K562 (cell line): ENCODE measurements at regions not wholly inside any gene's neighbourhood (a gene's known extent, or its start where the extent isn't known, plus 50 kb on each side); places are given as distances from the start of the nearest gene placed in this dataset.

Experiments used
- ATAC-seq: fragments of 200-7000 bp; cut with Tn5 transposase; 3 replicates; pipeline ENCODE4 v1.9.1; 2020; ENCODE audit warnings: moderate library complexity
- BruUV-seq: library from RNA; stranded (reverse); fragments of 400-500 nt; replicated peaks from 2 replicates; lab custom pipeline; 2021; lab: Mats Ljungman, UMichigan
- CTCF ChIA-PET: fragments of 300-600 bp; formaldehyde crosslinking; extraction: SDS; loops from one replicate; lab custom pipeline; 2021; ENCODE audit warnings: low intra/inter-chr PET ratio; lab: Yijun Ruan, JAX
- POLR2A ChIA-PET: fragments of 300-600, 350-650 bp; sonication (Branson Sonifier 250); formaldehyde crosslinking; extraction: SDS; loops from one replicate; lab custom pipeline; 2021; ENCODE audit warnings: antibody characterized with exemption, inconsistent platforms; lab: Yijun Ruan, JAX
- DNase-seq, 4 experiments: peaks; one replicate each; pipeline versions ENCODE4 v3.0.0 to v3.0.0-alpha.2; 2011 to 2018; ENCODE audit warnings: low spot score in 3 of 4, mixed read lengths in 3 of 4; ENCODE audit errors: extremely low read depth in 1 of 4
- FAIRE-seq: peaks from 2 replicates; lab custom pipeline; 2011; peaks lifted over from hg19 to GRCh38; lab: Jason Lieb, UNC
- H2AFZ ChIP-seq: 2 replicates; pipeline ENCODE4 v1.6.0; 2011; ENCODE audit warnings: low read depth, low read length, control low read depth, inconsistent platforms
- H3K27ac ChIP-seq: fragments of 200-600 bp; 3 replicates; pipeline ENCODE4 v1.8.0; 2011; ENCODE audit warnings: low read depth, mild to moderate bottlenecking, control low read depth, inconsistent platforms, low read length, moderate library complexity, mixed read lengths; ENCODE audit errors: extremely low read depth
- H3K27me3 ChIP-seq, 2 experiments: fragments of 300-600 bp in 1 of 2; 2 replicates in 1 of 2; 3 replicates in 1 of 2; pipeline versions ENCODE4 v1.6.0 to v1.8.0; 2011; ENCODE audit warnings: inconsistent platforms in 2 of 2, low read length in 2 of 2, mild to moderate bottlenecking in 1 of 2, mixed read lengths in 1 of 2, moderate library complexity in 1 of 2; ENCODE audit not compliant: control insufficient read depth in 2 of 2, insufficient read depth in 2 of 2
- H3K36me3 ChIP-seq: fragments of 300-600 bp; 3 replicates; pipeline ENCODE4 v1.8.0; 2011; ENCODE audit warnings: mild to moderate bottlenecking, low read length, inconsistent platforms; ENCODE audit not compliant: control insufficient read depth, insufficient read depth
- H3K4me1 ChIP-seq, 2 experiments: fragments of 200-600 bp in 1 of 2; replicated peaks in 1 of 2; 2 replicates in 1 of 2; 3 replicates in 1 of 2; pipeline versions ENCODE4 v1.5.1 to v1.8.0; 2011; ENCODE audit warnings: inconsistent platforms in 2 of 2, low read length in 2 of 2, mild to moderate bottlenecking in 1 of 2, mixed read lengths in 1 of 2, moderate library complexity in 1 of 2; ENCODE audit not compliant: control insufficient read depth in 2 of 2, insufficient read depth in 2 of 2
- H3K4me2 ChIP-seq: 2 replicates; pipeline ENCODE4 v1.6.1; 2011; ENCODE audit warnings: low read length, control low read depth, inconsistent platforms, mixed read lengths; ENCODE audit not compliant: insufficient read depth
- H3K4me3 ChIP-seq: fragments of 200-600 bp; sonication (generic), shearing (Covaris generic); 2 replicates; pipeline ENCODE4 v1.5.1; 2016; ENCODE audit warnings: control low read depth, inconsistent platforms
- H3K79me2 ChIP-seq: fragments of 200-600 bp; 3 replicates; pipeline ENCODE4 v1.8.0; 2011; ENCODE audit warnings: low read length, inconsistent platforms; ENCODE audit not compliant: control insufficient read depth, insufficient read depth
- H3K9ac ChIP-seq, 2 experiments: 2 replicates each; pipeline versions ENCODE4 v1.6.0 to v1.6.1; 2011; ENCODE audit warnings: low read depth in 2 of 2, low read length in 2 of 2, control low read depth in 1 of 2, inconsistent platforms in 1 of 2, mild to moderate bottlenecking in 1 of 2, mixed read lengths in 1 of 2; ENCODE audit not compliant: insufficient read depth in 1 of 2
- H3K9me1 ChIP-seq: one replicate; pipeline ENCODE4 v1.6.0; 2011; ENCODE audit warnings: inconsistent platforms, mild to moderate bottlenecking, low read length, moderate library complexity; ENCODE audit not compliant: control insufficient read depth, insufficient read depth
- H3K9me3 ChIP-seq: replicated peaks from 2 replicates; pipeline ENCODE4 v1.5.1; 2011; ENCODE audit warnings: low read depth, low read length, inconsistent platforms; ENCODE audit not compliant: control insufficient read depth, insufficient read depth
- H4K20me1 ChIP-seq: replicated peaks from 2 replicates; pipeline ENCODE4 v1.6.1; 2011; ENCODE audit warnings: low read length, inconsistent platforms, mixed read lengths; ENCODE audit not compliant: control insufficient read depth, insufficient read depth
- ARID2 ChIP-seq: fragments of 450-650 bp; IDR thresholded peaks from 2 replicates; pipeline ENCODE4 v1.6.1; 2017; ENCODE audit warnings: antibody characterized with exemption, mild to moderate bottlenecking
- CAMTA2 ChIP-seq: fragments of 250-450 bp; sonication (Bioruptor Pico); conservative IDR thresholded peaks from 2 replicates; pipeline ENCODE4 v1.5.1; 2022
- CHCHD3 ChIP-seq: fragments of 250-450 bp; sonication (Bioruptor Pico); IDR thresholded peaks from 2 replicates; pipeline ENCODE4 v2.1.2; 2022; ENCODE audit warnings: mild to moderate bottlenecking
- CSDE1 ChIP-seq, 2 experiments: fragments of 450-650 bp; IDR thresholded peaks; 2 replicates each; pipeline ENCODE4 v1.6.1; 2016; ENCODE audit warnings: mild to moderate bottlenecking in 1 of 2
- DACH1 ChIP-seq: fragments of 450-650 bp; IDR thresholded peaks from 2 replicates; pipeline ENCODE4 v1.6.1; 2018; ENCODE audit not compliant: partially characterized antibody
- EGR1 ChIP-seq: fragments of 450-650 bp; conservative IDR thresholded peaks from 2 replicates; pipeline ENCODE4 v1.6.1; 2017; ENCODE audit warnings: mild to moderate bottlenecking
- FOS ChIP-seq: IDR thresholded peaks from 3 replicates; pipeline ENCODE4 v1.6.1; 2011; ENCODE audit not compliant: insufficient read length; ENCODE audit errors: extremely low read depth
- HNRNPUL1 ChIP-seq: fragments of 200-400 bp; formaldehyde crosslinking; IDR thresholded peaks from 2 replicates; pipeline ENCODE4 v1.6.1; 2017; ENCODE audit warnings: low read length
- KAT7 ChIP-seq: sonication (generic); formaldehyde crosslinking; IDR thresholded peaks from 2 replicates; pipeline ENCODE4 v1.8.0; 2022; ENCODE audit warnings: missing genetic modification reagents, mild to moderate bottlenecking, borderline replicate concordance
- PHF8 ChIP-seq: fragments of 200-600 bp; sonication (generic); IDR thresholded peaks from 2 replicates; pipeline ENCODE4 v1.6.1; 2012; ENCODE audit warnings: mixed run types, mild to moderate bottlenecking, inconsistent platforms, low read length, moderate library complexity, borderline replicate concordance
- POLR2AphosphoS5 ChIP-seq: IDR thresholded peaks from 2 replicates; pipeline ENCODE4 v1.6.1; 2011; ENCODE audit warnings: mild to moderate bottlenecking, low read depth, low read length, moderate library complexity; ENCODE audit not compliant: control insufficient read depth, insufficient read depth
- SMARCB1 ChIP-seq: IDR thresholded peaks from 2 replicates; pipeline ENCODE4 v1.6.1; 2011; ENCODE audit warnings: improper control_type of control experiment, low read depth; ENCODE audit not compliant: insufficient read length
- SRF ChIP-seq, 2 experiments: fragments of 250-450, 450-650 bp in 1 of 2; sonication (Bioruptor Pico) in 1 of 2; sonication (generic) in 1 of 2; formaldehyde crosslinking; IDR thresholded peaks; 2 replicates each; pipeline versions ENCODE4 v1.5.0 to v1.5.1; 2020 to 2022; ENCODE audit warnings: mild to moderate bottlenecking in 1 of 2, missing genetic modification reagents in 1 of 2
- TAF15 ChIP-seq: fragments of 200-400 bp; formaldehyde crosslinking; IDR thresholded peaks from 2 replicates; pipeline ENCODE4 v1.6.1; 2017; ENCODE audit warnings: mild to moderate bottlenecking, low read depth, low read length, moderate library complexity
- THRAP3 ChIP-seq: fragments of 450-650 bp; IDR thresholded peaks from 2 replicates; pipeline ENCODE4 v1.6.1; 2016; ENCODE audit warnings: mild to moderate bottlenecking, inconsistent platforms, borderline replicate concordance
- U2AF2 ChIP-seq: fragments of 200-400 bp; formaldehyde crosslinking; optimal IDR thresholded peaks from 2 replicates; pipeline ENCODE3; 2017; ENCODE audit warnings: low read depth, mild to moderate bottlenecking, low read length
- ZNF444 ChIP-seq: fragments of 250-450 bp; sonication (Bioruptor Pico); IDR thresholded peaks from 2 replicates; pipeline ENCODE4 v1.4.0; 2020; ENCODE audit warnings: mild to moderate bottlenecking, moderate library complexity
- ZNF717 ChIP-seq: fragments of 250-450 bp; sonication (Bioruptor Pico); IDR thresholded peaks from 2 replicates; pipeline ENCODE4 v1.5.0; 2021
- ZSCAN29 ChIP-seq: fragments of 450-650 bp; IDR thresholded peaks from 2 replicates; pipeline ENCODE4 v1.6.1; 2017
- WGBS: fragments of 100-300 bp; shearing (Covaris generic); methylation state at CpG from one replicate; pipeline ENCODE4 v1.1.6; 2016; ENCODE audit warnings: low coverage, mixed read lengths; ENCODE audit not compliant: insufficient coverage; ENCODE audit errors: missing lambda C conversion rate; 5-methylcytosine and 5-hydroxymethylcytosine counted together
- in situ Hi-C: fragments of 300-500 bp; cut with MboI; formaldehyde crosslinking; loops from 4 replicates; pipeline ENCODE4 v1.15.0; 2018; ENCODE audit warnings: inconsistent platforms, mixed read lengths
- intact Hi-C: fragments of 100-400 bp; cut with micrococcal nuclease; formaldehyde crosslinking; loops from 2 replicates; pipeline ENCODE4 v1.14.2; 2022
- TF ChIP-seq, protein P1 (sequence below): fragments of 450-650 bp; formaldehyde crosslinking; IDR thresholded peaks from 2 replicates; pipeline ENCODE4 v1.4.0; 2022; ENCODE audit warnings: missing genetic modification characterization
- TF ChIP-seq, protein P2 (sequence below): sonication (generic); formaldehyde crosslinking; IDR thresholded peaks from 2 replicates; pipeline ENCODE4 v1.8.0; 2022; ENCODE audit warnings: mild to moderate bottlenecking, low read depth, missing genetic modification reagents
- TF ChIP-seq, protein P3 (sequence below): fragments of 200-800 bp; sonication (Bioruptor generic); IDR thresholded peaks from 2 replicates; pipeline ENCODE4 v1.6.1; 2017; ENCODE audit warnings: missing genetic modification characterization, missing compliant biosample characterization

DNA sequence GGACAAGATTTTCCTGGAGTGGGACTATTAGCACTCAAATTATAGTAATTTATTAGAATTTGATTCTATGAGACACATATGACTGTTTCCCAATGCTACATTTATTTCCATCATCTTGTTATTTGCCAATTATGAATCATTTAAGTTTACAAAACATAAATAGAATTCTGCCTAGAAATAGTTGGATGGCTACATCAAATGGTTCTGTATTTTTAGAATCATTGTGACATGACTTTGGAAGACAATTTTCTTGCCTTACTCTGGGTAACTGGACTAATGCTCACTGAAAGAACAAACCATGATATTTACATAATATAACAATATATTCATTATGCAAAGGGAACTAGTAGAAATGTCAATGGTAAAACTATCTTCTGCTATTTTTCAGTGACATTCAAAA, 173.5 kb downstream of the ZIC1 start (continued):
- TF ChIP-seq CAMTA2 (no peak), KAT7 (CRISPR knock-in tag) (no peak), THRAP3 (no peak), SRF (CRISPR knock-in tag; IDR thresholded peaks at IDR 0.05) (no peak), U2AF2 (no peak)

DNA sequence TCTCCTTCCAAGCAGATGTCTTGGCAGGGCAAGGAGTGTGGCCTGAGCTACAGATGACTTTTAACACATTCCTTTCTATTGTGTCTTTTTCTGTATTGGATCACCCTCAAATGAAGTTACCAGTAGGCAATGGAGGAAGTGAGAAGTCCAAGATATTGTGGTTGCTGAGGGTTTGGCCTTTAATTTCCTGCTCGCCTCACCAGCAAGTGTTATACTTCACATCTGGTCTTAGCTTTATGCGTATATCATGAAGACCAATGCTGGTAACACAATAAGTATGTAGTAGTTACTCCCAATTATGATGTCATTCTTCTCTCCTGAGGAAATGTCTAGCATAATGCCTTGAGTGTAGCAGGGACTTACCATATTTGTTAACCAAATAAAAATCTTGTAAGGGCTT, 179.9 kb downstream of the ZIC1 start:
- H2AFZ ChIP-seq, result no peak overlapping the region
- ChIA-PET CTCF (no interaction called here), POLR2A (no interaction called here)
- DNase-seq (no peak), ATAC-seq (no peak), FAIRE-seq (no peak)
- WGBS, result 0% methylated on average over 2 of the region's 2 CpGs
- no peaks in the 10 kb centered on the region for H3K9me1 ChIP-seq
- in situ Hi-C loops (no loop called here), intact Hi-C loops (no loop called here)
- H4K20me1 ChIP-seq, result no peaks in the 10 kb centered on the region
- no TSS peak for BruUV-seq
- H3K4me2 ChIP-seq, result no peak overlapping the region
- H3K4me1 ChIP-seq, result no peaks in the 10 kb centered on the region
- no peaks in the 10 kb centered on the region for H3K79me2 ChIP-seq
- no peaks in the 10 kb centered on the region for H3K27me3 ChIP-seq
- no peaks in the 10 kb centered on the region for H3K36me3 ChIP-seq
- no peak overlapping the region for H3K27ac ChIP-seq
- H3K9me3 ChIP-seq, result no peaks in the 10 kb centered on the region; the same call in none of the 2 replicates
- no peak overlapping the region for H3K4me3 ChIP-seq
- no peak overlapping the region for H3K9ac ChIP-seq
- TF ChIP-seq ZNF717 (CRISPR knock-in tag) (no peak), ZSCAN29 (no peak), CAMTA2 (no peak), SMARCB1 (no peak), ZNF444 (CRISPR knock-in tag) (no peak), POLR2AphosphoS5 (no peak), FOS (no peak), DACH1 (no peak), HNRNPUL1 (no peak), PHF8 (no peak), ARID2 (no peak), CSDE1 (IDR thresholded peaks at IDR 0.05) (no peak), EGR1 (no peak), TAF15 (no peak), CHCHD3 (no peak)
- TF ChIP-seq, protein P1, sequence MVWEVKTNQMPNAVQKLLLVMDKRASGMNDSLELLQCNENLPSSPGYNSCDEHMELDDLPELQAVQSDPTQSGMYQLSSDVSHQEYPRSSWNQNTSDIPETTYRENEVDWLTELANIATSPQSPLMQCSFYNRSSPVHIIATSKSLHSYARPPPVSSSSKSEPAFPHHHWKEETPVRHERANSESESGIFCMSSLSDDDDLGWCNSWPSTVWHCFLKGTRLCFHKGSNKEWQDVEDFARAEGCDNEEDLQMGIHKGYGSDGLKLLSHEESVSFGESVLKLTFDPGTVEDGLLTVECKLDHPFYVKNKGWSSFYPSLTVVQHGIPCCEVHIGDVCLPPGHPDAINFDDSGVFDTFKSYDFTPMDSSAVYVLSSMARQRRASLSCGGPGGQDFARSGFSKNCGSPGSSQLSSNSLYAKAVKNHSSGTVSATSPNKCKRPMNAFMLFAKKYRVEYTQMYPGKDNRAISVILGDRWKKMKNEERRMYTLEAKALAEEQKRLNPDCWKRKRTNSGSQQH (CRISPR knock-in tag), result no peak
- TF ChIP-seq, protein P2, sequence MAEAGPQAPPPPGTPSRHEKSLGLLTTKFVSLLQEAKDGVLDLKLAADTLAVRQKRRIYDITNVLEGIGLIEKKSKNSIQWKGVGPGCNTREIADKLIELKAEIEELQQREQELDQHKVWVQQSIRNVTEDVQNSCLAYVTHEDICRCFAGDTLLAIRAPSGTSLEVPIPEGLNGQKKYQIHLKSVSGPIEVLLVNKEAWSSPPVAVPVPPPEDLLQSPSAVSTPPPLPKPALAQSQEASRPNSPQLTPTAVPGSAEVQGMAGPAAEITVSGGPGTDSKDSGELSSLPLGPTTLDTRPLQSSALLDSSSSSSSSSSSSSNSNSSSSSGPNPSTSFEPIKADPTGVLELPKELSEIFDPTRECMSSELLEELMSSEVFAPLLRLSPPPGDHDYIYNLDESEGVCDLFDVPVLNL (CRISPR knock-in tag), result no peak
- TF ChIP-seq, protein P3, sequence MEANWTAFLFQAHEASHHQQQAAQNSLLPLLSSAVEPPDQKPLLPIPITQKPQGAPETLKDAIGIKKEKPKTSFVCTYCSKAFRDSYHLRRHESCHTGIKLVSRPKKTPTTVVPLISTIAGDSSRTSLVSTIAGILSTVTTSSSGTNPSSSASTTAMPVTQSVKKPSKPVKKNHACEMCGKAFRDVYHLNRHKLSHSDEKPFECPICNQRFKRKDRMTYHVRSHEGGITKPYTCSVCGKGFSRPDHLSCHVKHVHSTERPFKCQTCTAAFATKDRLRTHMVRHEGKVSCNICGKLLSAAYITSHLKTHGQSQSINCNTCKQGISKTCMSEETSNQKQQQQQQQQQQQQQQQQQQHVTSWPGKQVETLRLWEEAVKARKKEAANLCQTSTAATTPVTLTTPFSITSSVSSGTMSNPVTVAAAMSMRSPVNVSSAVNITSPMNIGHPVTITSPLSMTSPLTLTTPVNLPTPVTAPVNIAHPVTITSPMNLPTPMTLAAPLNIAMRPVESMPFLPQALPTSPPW, result no peak
